T-helper 17 cell (primary cell): ENCODE measurements at regions not wholly inside any gene's neighbourhood (a gene's known extent, or its start where the extent isn't known, plus 50 kb on each side); places are given as distances from the start of the nearest gene placed in this dataset.
"Not testable (repeated sequence)": the region's sequence is repeated elsewhere in the genome, so short reads cannot be mapped to it uniquely, and the experiment has no call there.

ENCODE experiments used
- ATAC-seq: fragments of 150-1000 bp; cut with Tn5 transposase; 2 replicates; pipeline ENCODE4 v1.10.0; 2021; ENCODE audit warnings: mild to moderate bottlenecking, moderate library complexity
- DNase-seq, 3 donors: peaks; one replicate each; pipeline versions ENCODE4 v3.0.0 to v3.0.0-alpha.2; 2020 to 2021
- H3K9me3 ChIP-seq: one replicate; pipeline ENCODE4 v1.7.0; 2013; ENCODE audit warnings: low read length, mild to moderate bottlenecking; ENCODE audit not compliant: control insufficient read depth, poor library complexity, severe bottlenecking
- H3K27ac Mint-ChIP-seq: one replicate; pipeline ENCODE4 v1.8.0; 2022; ENCODE audit warnings: mild to moderate bottlenecking, moderate library complexity, mixed read lengths
- H3K27me3 Mint-ChIP-seq: one replicate; pipeline ENCODE4 v1.8.0; 2022; ENCODE audit warnings: mixed read lengths
- H3K36me3 Mint-ChIP-seq: one replicate; pipeline ENCODE4 v1.8.0; 2022; ENCODE audit warnings: low read depth, mixed read lengths
- H3K4me1 Mint-ChIP-seq: one replicate; pipeline ENCODE4 v1.8.0; 2022; ENCODE audit warnings: mild to moderate bottlenecking, mixed read lengths
- H3K4me3 Mint-ChIP-seq: one replicate; pipeline ENCODE4 v1.8.0; 2022; ENCODE audit warnings: mild to moderate bottlenecking, moderate library complexity, mixed read lengths

DNA sequence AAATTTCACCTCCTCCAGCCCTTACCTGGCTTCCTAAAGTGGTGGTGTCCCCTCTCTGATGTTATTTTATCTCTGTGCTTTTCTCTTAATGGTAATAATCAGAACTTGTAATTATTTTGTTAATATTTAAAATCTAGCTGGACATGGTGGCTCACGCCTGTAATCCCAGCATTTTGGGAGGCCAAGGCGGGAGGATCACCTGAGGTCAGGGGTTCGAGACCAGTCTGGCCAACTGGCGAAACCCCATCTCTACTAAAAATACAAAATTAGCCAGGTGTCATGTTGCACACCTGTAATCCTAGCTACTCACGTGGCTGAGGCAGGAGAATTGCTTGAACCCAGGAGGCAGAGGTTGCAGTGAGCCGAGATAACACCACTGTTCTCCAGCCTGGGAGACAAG is 4780.8 kb upstream of the OR11H1 start:
- DNase-seq, H3K4me1 Mint-ChIP-seq, H3K4me3 Mint-ChIP-seq, H3K36me3 Mint-ChIP-seq, H3K27me3 Mint-ChIP-seq, ATAC-seq, H3K27ac Mint-ChIP-seq, H3K9me3 ChIP-seq: not testable (repeated sequence)

DNA sequence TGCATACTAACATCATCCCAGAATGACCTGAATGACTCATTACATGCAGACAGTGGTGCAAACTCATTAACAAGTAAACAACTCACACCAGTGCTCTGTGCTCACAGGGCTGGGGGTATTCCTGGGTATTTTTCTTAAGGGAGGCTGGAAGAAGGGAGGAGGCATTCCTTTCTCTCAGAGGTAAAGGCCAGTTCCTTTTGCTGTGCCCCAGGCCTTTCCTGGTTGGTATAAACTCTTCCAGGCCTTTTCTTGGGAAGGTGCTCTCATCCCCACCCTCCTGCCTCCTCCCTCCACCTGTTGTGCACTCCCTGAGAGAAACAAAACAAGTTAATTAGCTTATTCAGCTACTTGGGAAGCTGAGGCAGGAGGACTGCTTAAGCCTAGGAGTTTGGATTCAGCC is 4779.2 kb upstream of the OR11H1 start:
- DNase-seq, H3K4me1 Mint-ChIP-seq, H3K36me3 Mint-ChIP-seq, H3K4me3 Mint-ChIP-seq, H3K27me3 Mint-ChIP-seq, H3K9me3 ChIP-seq, H3K27ac Mint-ChIP-seq, ATAC-seq: not testable (repeated sequence)

DNA sequence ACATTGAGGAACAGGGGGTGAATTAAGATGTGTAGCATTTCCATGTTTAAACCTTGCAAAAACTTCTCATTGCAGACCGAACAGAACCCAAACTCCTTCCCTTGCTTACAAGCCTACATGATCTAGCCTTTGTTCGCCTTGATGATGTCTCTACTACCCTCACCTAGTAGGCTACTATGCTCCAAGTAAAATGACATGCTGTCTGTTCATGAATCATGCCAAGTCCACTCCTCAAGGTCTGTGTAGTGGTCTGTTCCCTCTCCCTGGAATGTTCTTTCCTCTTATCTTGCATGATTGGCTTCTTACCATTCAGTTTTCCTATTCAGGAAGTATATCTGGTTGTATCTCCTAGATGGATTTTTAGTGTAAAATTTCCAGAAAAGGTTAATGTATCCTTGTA is 4778.6 kb upstream of the OR11H1 start:
- not testable (repeated sequence) for H3K27ac Mint-ChIP-seq, H3K36me3 Mint-ChIP-seq, H3K4me3 Mint-ChIP-seq, ATAC-seq, H3K4me1 Mint-ChIP-seq, H3K9me3 ChIP-seq, DNase-seq, H3K27me3 Mint-ChIP-seq

DNA sequence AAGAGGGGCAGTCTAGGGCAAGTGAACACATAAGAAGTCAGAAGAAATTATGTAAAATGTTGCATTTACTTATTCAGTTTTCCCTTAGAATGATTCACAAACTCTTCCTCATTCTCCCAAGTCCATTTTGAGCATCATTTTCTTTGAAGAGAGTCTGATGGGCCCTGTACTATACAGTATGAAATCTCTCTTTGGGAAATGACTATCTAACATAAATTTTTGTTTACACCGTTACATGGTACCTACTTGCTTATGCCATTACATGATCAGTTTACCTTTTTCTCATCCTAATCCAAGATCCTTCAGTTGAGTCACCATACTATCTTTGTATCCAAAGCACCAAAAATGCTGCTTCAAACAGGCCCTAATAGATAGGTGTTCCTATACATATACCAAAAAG is 4774.4 kb upstream of the OR11H1 start:
- not testable (repeated sequence) for H3K27ac Mint-ChIP-seq, DNase-seq, H3K27me3 Mint-ChIP-seq, H3K4me1 Mint-ChIP-seq, H3K9me3 ChIP-seq, H3K4me3 Mint-ChIP-seq, H3K36me3 Mint-ChIP-seq, ATAC-seq

DNA sequence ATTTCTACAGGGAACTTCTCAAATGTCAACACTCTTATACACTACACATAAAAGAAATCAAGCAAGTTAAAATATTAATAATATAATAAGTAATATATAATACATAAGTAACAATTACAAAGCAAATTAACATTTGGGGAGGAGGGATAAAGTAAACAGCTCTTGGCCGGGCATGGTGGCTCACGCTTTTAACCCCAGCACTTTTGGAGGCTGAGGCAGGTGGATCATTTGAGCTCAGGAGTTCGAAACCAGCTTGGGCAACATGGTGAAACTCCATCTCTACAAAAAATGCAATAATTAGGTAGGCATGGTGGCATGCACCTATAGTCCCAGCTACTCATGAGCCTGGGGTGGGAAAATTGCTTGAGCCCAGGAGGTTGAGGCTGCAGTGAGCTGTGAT is 4772.6 kb upstream of the OR11H1 start:
- not testable (repeated sequence) for H3K9me3 ChIP-seq, H3K4me3 Mint-ChIP-seq, DNase-seq, H3K27ac Mint-ChIP-seq, H3K4me1 Mint-ChIP-seq, H3K27me3 Mint-ChIP-seq, H3K36me3 Mint-ChIP-seq, ATAC-seq

DNA sequence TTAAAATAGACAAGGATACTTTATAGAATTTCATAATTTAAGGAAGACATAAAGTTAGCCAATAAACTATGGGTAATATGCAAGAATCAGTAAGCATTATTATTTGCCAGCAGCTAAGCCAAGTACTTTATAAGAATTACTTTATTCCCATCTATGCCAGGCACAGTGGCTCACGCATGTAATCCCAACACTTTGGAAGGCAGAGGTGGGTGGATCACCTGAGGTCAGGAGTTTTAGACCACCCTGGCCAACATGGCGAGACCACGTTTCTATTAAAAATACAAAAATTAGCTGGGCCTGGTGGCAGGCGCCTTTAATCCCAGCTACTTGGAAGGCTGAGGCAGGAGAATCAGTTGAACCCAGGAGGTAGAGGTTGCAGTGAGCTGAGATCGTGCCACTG is 4767.6 kb upstream of the OR11H1 start:
- ATAC-seq, H3K9me3 ChIP-seq, H3K4me3 Mint-ChIP-seq, DNase-seq, H3K27ac Mint-ChIP-seq, H3K36me3 Mint-ChIP-seq, H3K27me3 Mint-ChIP-seq, H3K4me1 Mint-ChIP-seq: not testable (repeated sequence)

DNA sequence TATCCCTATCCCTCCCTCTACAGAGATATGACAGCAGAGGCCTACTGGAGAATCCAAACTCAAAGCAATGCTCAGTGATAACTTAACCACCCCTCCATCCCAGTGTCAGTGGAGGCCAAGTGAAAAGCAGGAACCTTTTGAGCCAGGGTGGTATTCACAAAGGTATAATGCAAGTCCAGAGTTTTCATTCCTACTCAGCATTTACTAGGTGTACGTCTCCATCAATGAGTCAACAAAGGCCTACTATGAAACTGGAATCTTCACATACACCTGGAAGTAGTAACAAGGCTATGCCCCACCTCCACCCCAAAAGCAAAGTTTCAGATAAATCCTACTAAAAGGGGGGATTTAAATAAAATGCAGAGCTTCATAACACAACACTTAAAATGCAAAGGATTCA is 4761.7 kb upstream of the OR11H1 start:
- not testable (repeated sequence) for H3K4me3 Mint-ChIP-seq

DNA sequence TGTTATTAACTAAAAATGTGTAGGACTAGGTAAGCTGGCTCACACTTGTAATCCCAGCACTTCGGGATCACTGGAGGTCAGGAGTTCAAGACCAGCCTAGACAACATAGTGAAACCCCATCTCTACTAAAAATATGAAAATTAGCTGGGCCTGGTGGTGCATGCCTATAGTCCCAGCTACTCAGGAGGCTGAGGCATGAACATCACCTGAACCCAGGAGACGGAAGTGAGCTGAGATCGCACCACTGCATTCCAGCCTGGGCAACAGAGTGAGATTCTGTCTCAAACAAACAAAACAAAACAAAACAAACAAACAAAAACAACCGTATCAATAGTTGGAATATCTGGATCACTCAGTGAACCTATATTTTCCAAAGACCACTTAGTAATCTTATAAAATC is 4759.1 kb upstream of the OR11H1 start:
- not testable (repeated sequence) for DNase-seq, H3K27ac Mint-ChIP-seq, H3K4me1 Mint-ChIP-seq, H3K27me3 Mint-ChIP-seq, ATAC-seq, H3K36me3 Mint-ChIP-seq, H3K4me3 Mint-ChIP-seq, H3K9me3 ChIP-seq

More for the DNA sequence above, 4761.7 kb upstream of the OR11H1 start:
- ATAC-seq, H3K27ac Mint-ChIP-seq, H3K4me1 Mint-ChIP-seq, H3K9me3 ChIP-seq, H3K27me3 Mint-ChIP-seq, DNase-seq, H3K36me3 Mint-ChIP-seq: not testable (repeated sequence)

DNA sequence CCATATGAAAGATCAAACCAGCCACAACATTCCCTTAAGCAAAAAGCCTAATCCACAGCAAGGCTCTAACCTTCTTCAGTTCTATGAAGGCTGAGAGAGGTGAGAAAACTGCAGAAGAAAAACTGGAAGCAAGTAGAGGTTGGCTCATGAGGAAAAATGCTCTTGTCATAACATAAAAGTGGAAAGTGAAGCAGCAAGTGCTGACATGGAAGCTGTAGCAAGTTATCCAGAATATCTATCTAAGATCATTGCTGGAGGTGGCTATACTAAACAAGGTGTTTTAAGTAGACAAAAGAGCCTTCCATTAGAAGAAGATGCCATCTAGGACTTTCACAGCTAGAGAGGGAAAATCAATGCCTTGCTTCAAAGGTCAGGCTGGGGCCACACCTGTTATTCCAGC is 4756.2 kb upstream of the OR11H1 start:
- not testable (repeated sequence) for ATAC-seq, H3K4me3 Mint-ChIP-seq, H3K4me1 Mint-ChIP-seq, H3K27ac Mint-ChIP-seq, H3K9me3 ChIP-seq, DNase-seq, H3K27me3 Mint-ChIP-seq, H3K36me3 Mint-ChIP-seq

DNA sequence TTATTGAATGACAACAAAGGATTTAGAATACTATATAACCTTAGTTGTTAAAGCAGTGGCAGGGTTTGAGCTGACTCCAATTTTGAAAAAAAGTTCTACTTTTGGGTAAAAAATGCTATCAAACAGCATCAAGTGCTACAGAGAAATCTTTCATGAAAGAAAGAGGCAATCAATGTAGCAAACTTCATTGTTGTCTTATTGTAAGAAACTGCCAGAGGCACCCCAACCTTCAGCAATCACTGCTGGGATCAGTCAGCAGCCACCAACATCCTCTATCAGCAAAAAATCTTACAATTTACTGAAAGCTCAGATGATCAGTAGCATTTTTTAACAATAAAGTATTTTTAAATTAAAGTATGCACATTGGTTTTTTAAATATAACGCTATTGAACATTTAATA is 4754.7 kb upstream of the OR11H1 start:
- not testable (repeated sequence) for H3K36me3 Mint-ChIP-seq, H3K27me3 Mint-ChIP-seq, H3K9me3 ChIP-seq, H3K4me3 Mint-ChIP-seq, H3K27ac Mint-ChIP-seq, ATAC-seq, H3K4me1 Mint-ChIP-seq, DNase-seq

DNA sequence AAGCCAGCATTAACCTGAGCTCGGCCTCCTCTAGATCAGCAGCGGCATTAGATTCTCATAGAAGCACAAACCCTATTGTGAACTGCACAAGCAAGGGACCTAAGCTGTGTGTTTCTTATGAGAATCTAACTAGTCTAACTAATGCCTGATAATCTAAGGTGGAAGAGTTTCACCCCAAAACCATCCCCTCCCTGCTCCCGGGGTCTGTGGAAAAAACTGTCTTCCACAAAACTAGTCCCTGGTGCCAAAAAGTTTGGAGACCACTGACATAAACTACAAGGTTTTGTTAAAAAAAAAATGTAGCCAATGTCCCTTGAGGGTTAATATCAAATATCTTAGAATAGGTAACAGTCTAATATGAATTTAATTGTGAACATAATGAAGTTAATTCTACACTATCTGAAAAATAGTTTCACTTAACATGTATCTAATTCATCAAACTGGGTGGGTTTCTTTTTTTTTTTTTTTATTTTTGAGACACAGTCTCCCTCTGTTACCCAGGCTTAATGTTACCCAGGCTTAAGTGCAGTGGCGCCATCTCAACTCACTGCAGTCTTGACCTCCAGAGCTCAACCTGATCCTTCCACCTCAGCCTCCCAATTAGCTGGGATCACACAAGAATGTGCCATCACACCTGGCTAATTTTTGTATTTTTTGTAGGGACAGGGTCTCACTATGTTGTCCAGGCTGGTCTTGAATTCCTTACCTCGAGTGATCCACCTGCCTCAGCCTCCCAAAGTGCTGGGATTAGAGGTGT is 4752.2 kb upstream of the OR11H1 start:
- DNase-seq, H3K36me3 Mint-ChIP-seq, H3K4me1 Mint-ChIP-seq, H3K4me3 Mint-ChIP-seq, H3K27ac Mint-ChIP-seq, H3K27me3 Mint-ChIP-seq, ATAC-seq, H3K9me3 ChIP-seq: not testable (repeated sequence)

DNA sequence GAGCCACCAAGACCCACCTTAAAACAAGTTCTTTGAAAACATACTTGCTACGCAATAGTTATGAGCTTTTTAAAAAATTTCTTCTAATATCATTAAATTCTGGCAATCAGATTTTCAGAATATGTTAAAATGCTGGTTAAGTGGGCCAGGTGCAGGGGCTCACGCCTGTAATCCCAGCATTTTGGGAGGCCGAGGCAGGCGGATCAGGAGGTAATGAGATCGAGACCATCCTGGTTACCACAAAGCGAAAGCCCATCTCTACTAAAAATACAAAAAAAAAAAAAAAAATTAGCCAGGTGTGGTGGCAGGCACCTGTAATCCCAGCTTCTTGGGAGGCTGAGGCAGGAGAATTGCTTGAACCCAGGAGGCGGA is 4751.6 kb upstream of the OR11H1 start:
- not testable (repeated sequence) for H3K4me1 Mint-ChIP-seq, H3K27ac Mint-ChIP-seq, H3K27me3 Mint-ChIP-seq, ATAC-seq, DNase-seq, H3K36me3 Mint-ChIP-seq, H3K9me3 ChIP-seq, H3K4me3 Mint-ChIP-seq

DNA sequence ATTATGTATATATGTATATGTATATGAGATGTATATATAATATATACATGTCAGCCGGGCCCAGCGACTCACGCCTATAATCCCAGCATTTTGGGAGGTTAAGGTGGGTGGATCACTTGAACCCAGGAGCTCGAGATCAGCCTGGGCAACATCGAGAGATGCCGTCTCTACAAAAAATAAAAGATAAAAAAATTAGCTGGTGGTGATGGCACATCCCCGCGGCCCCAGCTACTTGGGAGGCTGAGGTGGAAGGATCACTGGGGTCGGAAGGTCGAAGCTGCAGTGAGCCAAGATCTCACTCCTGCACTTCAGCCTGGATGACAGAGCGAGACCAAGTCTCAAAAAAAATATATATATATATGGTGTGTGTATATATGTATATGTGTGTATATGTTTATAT is 4750.3 kb upstream of the OR11H1 start:
- ATAC-seq, H3K4me1 Mint-ChIP-seq, DNase-seq, H3K9me3 ChIP-seq, H3K4me3 Mint-ChIP-seq, H3K27me3 Mint-ChIP-seq, H3K27ac Mint-ChIP-seq, H3K36me3 Mint-ChIP-seq: not testable (repeated sequence)

DNA sequence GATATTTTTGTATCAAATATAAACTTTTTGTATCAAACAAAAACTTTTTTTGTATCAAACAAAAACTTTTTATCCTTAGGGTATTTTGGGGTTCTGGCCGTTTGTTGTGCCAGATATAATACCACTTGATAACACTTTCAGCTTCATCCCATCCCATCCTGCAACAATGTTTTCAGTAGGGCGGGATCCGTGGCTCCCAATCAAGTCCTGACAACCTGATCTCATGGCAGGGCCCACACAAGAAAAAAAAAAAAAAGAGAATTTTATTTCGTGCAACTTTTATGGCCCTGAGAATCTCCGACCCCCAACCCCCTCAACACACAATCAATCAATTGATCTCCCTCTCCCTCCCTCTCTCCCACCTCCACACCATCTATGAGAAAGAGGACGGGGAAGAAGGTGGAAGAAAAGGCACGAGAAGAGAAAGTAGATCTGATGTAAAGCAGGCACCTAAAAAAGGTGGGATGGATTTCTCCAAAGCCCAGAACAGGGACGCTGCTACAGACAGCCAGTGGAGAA is 4749.6 kb upstream of the OR11H1 start:
- no peaks in the 10 kb centered on the region for H3K36me3 Mint-ChIP-seq
- no peaks in the 10 kb centered on the region for H3K9me3 ChIP-seq
- no peak overlapping the region for H3K27ac Mint-ChIP-seq
- ATAC-seq (no peak), DNase-seq (no peak)
- no peaks in the 10 kb centered on the region for H3K27me3 Mint-ChIP-seq
- H3K4me3 Mint-ChIP-seq, result no peak overlapping the region
- H3K4me1 Mint-ChIP-seq, result no peaks in the 10 kb centered on the region
